GM10248 (cell line): ENCODE measurements at regions not wholly inside any gene's neighbourhood (a gene's known extent, or its start where the extent isn't known, plus 50 kb on each side); places are given as distances from the start of the nearest gene placed in this dataset.
"Not testable (repeated sequence)": the region's sequence is repeated elsewhere in the genome, so short reads cannot be mapped to it uniquely, and the experiment has no call there.

ENCODE experiments used
- CTCF ChIA-PET: fragments of 300-600 bp; sonication (Branson Sonifier 250); formaldehyde crosslinking; extraction: SDS; loops from one replicate; lab custom pipeline; 2021; ENCODE audit warnings: antibody characterized with exemption; lab: Yijun Ruan, JAX
- POLR2A ChIA-PET: fragments of 350-650 bp; sonication (Branson Sonifier 250); formaldehyde crosslinking; extraction: SDS; loops from one replicate; lab custom pipeline; 2020; ENCODE audit warnings: antibody characterized with exemption; lab: Yijun Ruan, JAX
- DNase-seq: peaks from one replicate; pipeline ENCODE4 v3.0.0; 2012; ENCODE audit errors: extremely low spot score
- CTCF ChIP-seq: IDR thresholded peaks from 2 replicates; pipeline ENCODE4 v1.5.1; 2012; ENCODE audit warnings: mild to moderate bottlenecking, low read depth; ENCODE audit errors: extremely low read depth, missing control alignments, control extremely low read depth

GRCh38 chr17:53234138-53234537 lies 588.6 kb upstream of the KIF2B start:
- TF ChIP-seq CTCF, result no peak
- POLR2A ChIA-PET, result no interaction called here

GRCh38 chr17:53227514-53227913 lies 595.2 kb upstream of the KIF2B start:
- CTCF ChIA-PET, result no interaction called here
- DNase-seq, result no peak
- POLR2A ChIA-PET, result no interaction called here
- no peak for TF ChIP-seq CTCF

More at GRCh38 chr17:53234138-53234537, 588.6 kb upstream of the KIF2B start:
- CTCF ChIA-PET, result interaction anchor here (0.6 to 1.2 kb wide), 2 partner anchors 11 to 66 kb away, joined by 3 to 6 read pairs; no protein-coding TSS in a partner anchor
- no peak for DNase-seq

- TF ChIP-seq CTCF, result no peak
- ChIA-PET POLR2A (no interaction called here), CTCF (no interaction called here)
- no peak for DNase-seq
Measured at GRCh38 chr17:53227111-53227510, 595.6 kb upstream of the KIF2B start.

GRCh38 chr17:53219821-53220220 lies 602.9 kb upstream of the KIF2B start:
- POLR2A ChIA-PET, result no interaction called here

GRCh38 chr17:53218723-53219122 lies 604.0 kb upstream of the KIF2B start:
- CTCF ChIA-PET, result no interaction called here
- POLR2A ChIA-PET, result no interaction called here
- no peak for TF ChIP-seq CTCF
- no peak for DNase-seq

More at GRCh38 chr17:53219821-53220220, 602.9 kb upstream of the KIF2B start:
- CTCF ChIA-PET, result no interaction called here
- DNase-seq, result no peak
- TF ChIP-seq CTCF, result no peak

DNA sequence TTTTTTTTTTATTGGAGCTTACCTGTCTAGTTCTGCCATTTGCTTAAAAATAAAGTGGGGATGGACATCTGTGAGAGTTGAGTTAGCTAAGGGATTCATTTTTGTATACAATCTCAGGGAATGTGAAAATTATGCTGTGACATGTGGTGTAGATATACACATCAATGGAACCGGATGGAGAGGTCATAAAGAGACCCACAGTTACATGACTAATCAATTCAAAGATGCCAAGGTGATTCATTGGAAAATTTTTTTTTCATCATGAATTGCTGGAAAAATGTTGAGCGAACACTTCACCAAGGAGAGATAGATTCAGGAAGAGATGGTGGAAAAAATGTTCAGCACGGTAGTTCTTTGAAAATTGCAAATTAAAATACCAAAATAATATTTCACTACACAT lies 605.4 kb upstream of the KIF2B start:
- DNase-seq, result no peak
- CTCF ChIA-PET, result interaction anchor here (1.7 kb wide), 1 partner anchor 103 kb away, joined by 3 read pairs; no protein-coding TSS in a partner anchor
- no peak for TF ChIP-seq CTCF
- POLR2A ChIA-PET, result no interaction called here

GRCh38 chr17:53208935-53209334 lies 613.8 kb upstream of the KIF2B start:
- CTCF ChIA-PET, POLR2A ChIA-PET, DNase-seq: not testable (repeated sequence)
